HEK293T (cell line): ENCODE measurements at regions not wholly inside any gene's neighbourhood (a gene's known extent, or its start where the extent isn't known, plus 50 kb on each side); places are given as distances from the start of the nearest gene placed in this dataset.

ENCODE experiments used
- ARNT ChIP-seq: fragments of 450-650 bp; IDR thresholded peaks from 2 replicates; pipeline ENCODE4 v1.6.1; 2017; ENCODE audit warnings: mild to moderate bottlenecking
- BHLHE40 ChIP-seq: fragments of 450-650 bp; IDR thresholded peaks from 2 replicates; pipeline ENCODE4 v1.6.1; 2016; ENCODE audit warnings: mild to moderate bottlenecking, moderate library complexity, borderline replicate concordance
- CTBP1 ChIP-seq: fragments of 450-650 bp; IDR thresholded peaks from 2 replicates; pipeline ENCODE4 v1.6.1; 2016; ENCODE audit warnings: borderline replicate concordance
- ELF4 ChIP-seq: fragments of 450-650 bp; IDR thresholded peaks from 2 replicates; pipeline ENCODE4 v1.6.1; 2017; ENCODE audit warnings: antibody characterized with exemption
- FOXA1 ChIP-seq: fragments of 450-650 bp; IDR thresholded peaks from 2 replicates; pipeline ENCODE4 v1.6.1; 2016; ENCODE audit warnings: mild to moderate bottlenecking
- FOXK2 ChIP-seq: fragments of 450-650 bp; IDR thresholded peaks from 2 replicates; pipeline ENCODE4 v1.6.1; 2016; ENCODE audit warnings: mild to moderate bottlenecking
- FOXM1 ChIP-seq: fragments of 450-650 bp; IDR thresholded peaks from 2 replicates; pipeline ENCODE4 v1.6.1; 2017; ENCODE audit warnings: mild to moderate bottlenecking, borderline replicate concordance
- LEF1 ChIP-seq: fragments of 450-650 bp; IDR thresholded peaks from 2 replicates; pipeline ENCODE4 v1.6.1; 2017; ENCODE audit warnings: mild to moderate bottlenecking, borderline replicate concordance
- NFRKB ChIP-seq: fragments of 450-650 bp; IDR thresholded peaks from 2 replicates; pipeline ENCODE4 v1.6.1; 2016; ENCODE audit warnings: mild to moderate bottlenecking, moderate library complexity
- PKNOX1 ChIP-seq: fragments of 450-650 bp; IDR thresholded peaks from 2 replicates; pipeline ENCODE4 v1.6.1; 2016
- SP1 ChIP-seq: fragments of 450-650 bp; IDR thresholded peaks from 2 replicates; pipeline ENCODE4 v1.6.1; 2017
- TARDBP ChIP-seq: fragments of 450-650 bp; IDR thresholded peaks from 2 replicates; pipeline ENCODE4 v1.6.1; 2016
- ZNF384 ChIP-seq: fragments of 450-650 bp; IDR thresholded peaks from 2 replicates; pipeline ENCODE4 v1.6.1; 2016

- no peak for TF ChIP-seq PKNOX1
- TF ChIP-seq NFRKB = no peak
- TF ChIP-seq TARDBP = no peak
- TF ChIP-seq ARNT = no peak
- TF ChIP-seq ELF4 = no peak
- no peak for TF ChIP-seq CTBP1
- TF ChIP-seq LEF1 = no peak
- no peak for TF ChIP-seq SP1
- no peak for TF ChIP-seq BHLHE40
- no peak for TF ChIP-seq FOXM1
- TF ChIP-seq FOXK2 = no peak
- no peak for TF ChIP-seq ZNF384
- no peak for TF ChIP-seq FOXA1
Observed at GRCh38 chr18:56296381-56296780, 342.0 kb downstream of the TXNL1 start.
